ENCODE measurements at regions not wholly inside any gene's neighbourhood (a gene's known extent, or its start where the extent isn't known, plus 50 kb on each side); places are given as distances from the start of the nearest gene placed in this dataset.
"Not testable (repeated sequence)": the region's sequence is repeated elsewhere in the genome, so short reads cannot be mapped to it uniquely, and the experiment has no call there.

- DNase-seq (no peak), ATAC-seq (no peak)
- intact Hi-C loops (cut with DNase I, micrococcal nuclease) = no loop called here
These were observed 214.7 kb downstream of the SHQ1 start for GRCh38 chr3:72633534-72633933.

GRCh38 chr3:72633121-72633520 lies 215.1 kb downstream of the SHQ1 start:
- no peak for ATAC-seq
- DNase-seq = no peak
- intact Hi-C loops (cut with DNase I, micrococcal nuclease) = no loop called here

DNA sequence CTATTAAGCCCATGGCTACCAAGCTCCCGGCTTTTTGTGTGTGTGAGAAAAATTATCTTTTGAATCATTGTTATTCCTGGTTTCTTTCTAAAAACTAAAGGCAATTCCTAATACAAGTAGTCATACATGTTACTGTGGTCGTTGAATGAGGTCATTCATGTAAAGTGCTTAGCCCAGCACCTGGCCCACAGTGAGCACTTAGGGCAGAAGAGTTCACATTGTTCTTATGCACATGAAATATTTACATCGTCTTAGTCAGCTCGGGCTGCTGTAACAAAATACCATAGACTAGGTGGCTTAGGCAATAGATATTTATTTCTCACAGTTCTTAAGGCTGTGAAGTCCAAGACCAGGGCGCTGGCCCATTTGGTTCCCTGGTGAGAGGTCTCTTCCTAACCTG lies 216.1 kb downstream of the SHQ1 start:
- ATAC-seq = no peak
- no peak for DNase-seq
- intact Hi-C loops (cut with DNase I, micrococcal nuclease) = no loop called here

GRCh38 chr3:72630969-72631344 lies 217.3 kb downstream of the SHQ1 start:
- intact Hi-C loops (cut with DNase I, micrococcal nuclease) = no loop called here
- no peak for ATAC-seq
- no peak for DNase-seq

GRCh38 chr3:72630327-72630968 lies 217.8 kb downstream of the SHQ1 start:
- no peak for ATAC-seq
- intact Hi-C loops (cut with DNase I, micrococcal nuclease) = no loop called here
- no peak for DNase-seq

- peak; percentile 71 for ATAC-seq
- intact Hi-C loops (cut with DNase I, micrococcal nuclease) = no loop called here
- no peak for DNase-seq
These were observed 219.0 kb downstream of the SHQ1 start for GRCh38 chr3:72629191-72629631.

DNA sequence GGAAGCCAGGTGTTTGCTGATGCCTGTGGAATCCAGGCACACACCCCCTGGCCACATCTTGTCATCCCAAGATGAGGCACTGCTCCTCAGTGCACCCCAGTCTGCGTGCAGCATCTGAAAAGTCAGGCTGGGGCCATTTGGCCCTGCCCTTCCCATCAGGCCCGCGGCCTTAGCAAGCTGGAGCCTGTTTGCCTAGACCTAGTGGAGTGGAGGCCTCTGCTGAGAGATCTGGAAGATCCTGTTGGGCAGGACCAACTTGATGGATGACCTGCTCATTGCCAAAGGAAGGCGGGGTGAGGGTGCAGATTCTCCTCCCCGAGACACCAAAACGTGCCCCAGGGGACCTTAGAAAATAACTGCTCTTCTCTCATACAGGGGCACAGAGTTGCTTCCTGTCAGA lies 220.2 kb downstream of the SHQ1 start:
- intact Hi-C loops (cut with DNase I, micrococcal nuclease) = no loop called here
- DNase-seq (no peak), ATAC-seq (no peak)

GRCh38 chr3:72627271-72627670 lies 221.0 kb downstream of the SHQ1 start:
- DNase-seq (no peak), ATAC-seq (no peak)

DNA sequence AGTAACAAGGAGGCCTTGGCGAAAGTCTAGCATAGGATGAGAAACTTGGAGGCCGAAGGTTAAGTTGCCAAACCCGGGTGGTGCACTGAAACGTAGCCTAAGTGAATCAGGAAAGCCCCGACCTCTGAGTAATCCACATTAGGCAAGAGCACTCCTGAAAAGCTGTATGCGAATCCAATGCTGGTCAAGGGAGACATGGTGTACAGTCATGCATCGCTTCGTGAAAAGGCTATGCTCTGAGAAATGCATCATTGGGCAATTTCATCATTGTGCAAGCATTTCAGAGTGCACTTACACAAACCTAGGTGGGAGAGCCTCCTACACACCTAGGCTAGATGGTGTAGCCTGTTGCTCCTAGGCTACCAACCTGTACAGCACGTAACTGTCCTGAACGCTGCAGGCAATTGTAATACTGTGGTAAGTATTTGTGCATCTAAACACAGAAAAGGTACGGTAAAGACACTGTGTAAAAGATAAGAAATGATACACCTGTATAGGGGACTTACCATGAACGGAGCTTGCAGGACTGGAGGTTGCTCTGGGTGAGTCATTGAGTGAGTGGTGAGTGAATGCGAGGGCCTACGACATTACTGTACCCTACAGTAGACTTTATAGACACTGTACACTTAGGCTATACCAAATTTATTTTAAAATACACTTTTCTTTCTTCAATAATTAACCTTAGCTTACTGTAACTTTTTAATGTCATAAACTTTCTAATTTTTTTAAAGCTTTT lies 222.5 kb downstream of the SHQ1 start:
- DNase-seq = no peak
- no peak for ATAC-seq
- intact Hi-C loops (cut with DNase I, micrococcal nuclease) = no loop called here

More at GRCh38 chr3:72627271-72627670, 221.0 kb downstream of the SHQ1 start:
- intact Hi-C loops (cut with DNase I, micrococcal nuclease) = no loop called here

DNA sequence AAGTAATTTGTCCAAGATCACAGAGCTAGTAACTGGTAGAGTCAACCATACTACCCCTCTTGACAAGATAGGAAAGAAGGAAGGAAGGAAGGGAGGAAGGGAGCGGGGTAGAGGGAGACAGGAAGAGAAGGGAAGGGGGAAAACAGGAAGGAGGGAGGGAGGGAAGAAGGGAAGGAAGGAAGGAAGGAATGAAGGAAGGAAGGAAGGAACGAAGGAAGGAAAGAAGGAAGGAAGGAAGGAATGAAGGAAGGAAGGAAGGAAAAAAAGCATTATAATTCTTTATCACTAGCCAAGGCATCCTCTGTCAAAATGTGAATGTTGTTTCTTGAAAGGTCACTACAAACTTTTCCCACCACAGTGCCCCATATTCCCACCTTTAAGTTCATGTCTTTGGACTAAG lies 223.6 kb downstream of the SHQ1 start:
- intact Hi-C loops (cut with DNase I, micrococcal nuclease) = no loop called here
- no peak for DNase-seq
- no peak for ATAC-seq

DNA sequence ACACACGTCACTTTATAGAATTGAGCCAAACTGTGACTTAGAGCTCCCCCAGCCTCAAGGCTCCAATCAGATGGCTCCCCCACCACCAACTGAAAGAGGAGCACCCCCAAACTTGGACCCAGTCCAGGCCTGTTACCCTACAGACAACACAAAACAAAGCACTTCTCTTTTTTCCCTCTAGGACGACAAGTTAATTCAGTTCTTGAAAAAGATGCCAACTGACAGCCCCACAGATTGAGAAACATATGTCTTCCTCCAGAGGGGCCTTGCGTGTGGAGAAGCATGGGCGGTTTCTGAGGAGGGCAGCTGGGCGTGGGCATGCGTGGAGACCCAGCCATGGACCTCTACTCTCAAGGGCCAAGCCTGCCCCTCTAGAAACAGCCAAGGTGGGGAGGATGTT lies 229.5 kb downstream of the SHQ1 start:
- ATAC-seq (no peak), DNase-seq (no peak)
- intact Hi-C loops (cut with DNase I, micrococcal nuclease) = no loop called here

DNA sequence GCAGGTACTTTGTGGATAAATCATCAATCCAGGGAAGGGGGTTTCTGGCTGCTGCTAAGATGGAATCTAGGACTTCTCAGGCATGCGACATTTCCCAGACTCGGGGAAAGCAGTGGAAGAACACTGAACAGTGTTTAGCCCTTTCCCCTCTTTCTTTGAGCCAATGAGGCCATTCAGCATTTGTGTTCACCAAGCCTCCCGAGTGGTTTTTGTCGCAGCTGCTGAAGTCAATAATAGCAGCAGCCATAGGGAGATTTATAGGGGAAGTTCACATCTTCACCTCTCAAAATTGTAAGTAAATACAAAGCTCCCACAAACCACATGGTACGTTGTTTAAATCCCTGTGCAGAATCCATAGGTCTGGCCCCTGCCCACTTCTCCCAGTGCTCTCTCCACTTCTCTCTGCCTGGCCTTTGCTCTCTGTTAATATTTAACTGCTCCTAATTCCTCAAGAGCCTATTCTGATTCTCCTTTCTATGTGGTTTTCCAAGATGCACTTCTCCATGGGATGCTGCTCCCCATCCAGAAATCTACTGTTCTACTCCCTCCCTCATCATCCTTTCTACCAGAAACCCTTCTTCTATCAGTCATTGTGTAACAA lies 230.7 kb downstream of the SHQ1 start:
- ATAC-seq (no peak), DNase-seq (no peak)
- intact Hi-C loops (cut with DNase I, micrococcal nuclease) = no loop called here

GRCh38 chr3:72615776-72616175 lies 232.5 kb downstream of the SHQ1 start:
- no peak for DNase-seq
- no peak for ATAC-seq
- intact Hi-C loops (cut with DNase I, micrococcal nuclease) = no loop called here

DNA sequence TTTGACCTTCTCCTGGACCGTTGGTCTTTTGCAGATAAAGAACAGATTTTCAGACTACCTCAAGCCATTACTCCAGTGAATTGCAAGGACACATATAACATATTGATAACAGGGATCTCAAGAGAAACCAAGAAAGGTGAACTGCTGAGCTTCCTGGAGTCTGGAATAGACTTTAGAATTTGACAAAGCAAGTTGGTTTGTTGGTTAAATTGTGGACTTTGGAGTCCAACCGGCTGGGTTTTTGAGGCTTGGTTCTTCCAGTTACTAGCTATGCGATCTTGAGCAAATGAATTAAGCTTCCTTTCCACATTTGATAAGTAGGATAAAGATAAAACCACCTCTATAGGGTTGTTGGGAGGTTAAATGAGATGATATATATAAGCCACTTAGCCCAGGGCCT lies 233.1 kb downstream of the SHQ1 start:
- no peak for DNase-seq
- intact Hi-C loops (cut with DNase I, micrococcal nuclease) = no loop called here
- ATAC-seq = peak; percentile 50

DNA sequence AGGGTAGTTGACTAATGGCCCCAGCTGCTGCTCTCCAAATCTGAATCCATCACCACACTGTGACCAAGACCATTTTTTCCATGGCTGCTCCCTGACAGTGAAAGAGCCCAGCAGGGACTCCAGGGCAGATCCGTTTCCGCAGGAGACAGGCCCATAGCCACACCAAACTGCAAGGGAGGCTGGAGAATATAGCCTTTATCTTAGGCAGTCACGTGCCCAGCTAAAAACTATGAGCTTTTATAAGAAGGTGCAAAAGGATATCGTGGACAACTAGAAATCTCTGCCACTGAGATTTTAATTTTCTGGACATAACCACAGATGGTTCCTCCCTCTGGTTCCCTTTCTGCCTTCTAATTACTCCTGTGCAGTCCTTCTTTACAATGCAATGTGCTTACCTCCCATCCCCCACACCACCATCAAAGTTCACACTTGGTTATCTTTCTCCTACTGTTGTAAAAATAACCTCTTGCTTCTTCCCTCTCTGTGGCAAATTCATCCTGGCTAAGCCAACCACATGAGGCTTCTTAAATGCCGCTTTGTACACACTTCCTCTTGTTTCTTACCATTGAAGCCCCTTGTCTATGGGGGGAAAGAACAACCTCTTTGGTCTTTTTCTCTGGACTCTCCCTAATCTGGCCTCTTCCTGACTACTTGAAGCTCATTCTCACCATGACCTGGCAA lies 233.7 kb downstream of the SHQ1 start:
- ATAC-seq (no peak), DNase-seq (no peak)
- intact Hi-C loops (cut with DNase I, micrococcal nuclease) = no loop called here

GRCh38 chr3:72613871-72614270 lies 234.4 kb downstream of the SHQ1 start:
- DNase-seq (no peak), ATAC-seq (no peak)
- intact Hi-C loops (cut with DNase I, micrococcal nuclease) = no loop called here

- DNase-seq; intact Hi-C loops (cut with DNase I, micrococcal nuclease); ATAC-seq: not testable (repeated sequence)
These were observed 239.1 kb downstream of the SHQ1 start for GRCh38 chr3:72609114-72609513.

GRCh38 chr3:72606005-72606800 lies 242.0 kb downstream of the SHQ1 start:
- ATAC-seq = no peak
- intact Hi-C loops (cut with DNase I, micrococcal nuclease) = no loop called here
- no peak for DNase-seq

DNA sequence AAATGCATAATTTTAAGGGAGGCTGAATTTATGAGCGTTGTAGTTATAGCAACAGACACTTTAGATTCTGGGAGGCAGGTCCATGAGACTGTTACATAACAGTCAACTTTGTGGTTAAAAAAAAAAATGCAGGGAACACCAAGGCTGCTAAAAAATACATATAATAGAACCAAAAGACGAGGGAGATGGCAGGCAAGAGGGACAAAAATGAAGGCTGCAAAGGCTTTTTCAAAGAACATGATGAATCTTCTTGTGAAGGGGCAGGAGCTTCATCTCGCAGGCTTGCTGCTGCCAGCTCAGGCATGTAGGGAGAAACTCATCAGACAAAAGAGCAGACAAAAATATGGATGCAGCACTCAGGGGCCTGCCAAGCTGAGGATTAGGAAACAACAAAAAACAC lies 243.9 kb downstream of the SHQ1 start:
- DNase-seq (no peak), ATAC-seq (no peak)
- intact Hi-C loops (cut with DNase I, micrococcal nuclease) = no loop called here

All from left colon (tissue), 2 donors.